Upper lobe of right lung (tissue), 1 donor: ENCODE measurements at regions not wholly inside any gene's neighbourhood (a gene's known extent, or its start where the extent isn't known, plus 50 kb on each side); places are given as distances from the start of the nearest gene placed in this dataset.

Source experiments
- ATAC-seq: fragments of 200-7000 bp; cut with Tn5 transposase; one replicate; pipeline ENCODE4 v1.9.1; 2020; ENCODE audit warnings: mild to moderate bottlenecking, moderate library complexity
- DNase-seq: peaks from one replicate; pipeline ENCODE4 v3.0.0-alpha.2; 2020
- H3K27ac ChIP-seq: fragments of 200-600 bp; one replicate; pipeline ENCODE4 v1.8.0; 2022
- H3K27me3 ChIP-seq: fragments of 200-600 bp; one replicate; pipeline ENCODE4 v1.8.0; 2022; ENCODE audit warnings: mild to moderate bottlenecking
- H3K36me3 ChIP-seq: fragments of 200-600 bp; one replicate; pipeline ENCODE4 v1.8.0; 2022
- H3K4me1 ChIP-seq: fragments of 200-600 bp; one replicate; pipeline ENCODE4 v1.8.0; 2022
- H3K4me3 ChIP-seq: fragments of 200-600 bp; one replicate; pipeline ENCODE4 v1.8.0; 2022; ENCODE audit warnings: mild to moderate bottlenecking
- H3K9me3 ChIP-seq: fragments of 200-600 bp; one replicate; pipeline ENCODE4 v1.8.0; 2022
- CTCF ChIP-seq: fragments of 200-600 bp; IDR thresholded peaks from one replicate; pipeline ENCODE4 v1.8.0; 2022; ENCODE audit warnings: antibody characterized with exemption
- intact Hi-C: fragments of 100-400 bp; cut with DNase I; formaldehyde crosslinking; loops from one replicate; pipeline ENCODE4 v1.11.0; 2022
- donor health status: DM: no; HTN: yes; CAD: no; lungs with severe emphysema.

- H3K4me3 ChIP-seq: no peak overlapping the region
- H3K9me3 ChIP-seq: no peaks in the 10 kb centered on the region
- intact Hi-C loops: no loop called here
- H3K36me3 ChIP-seq: no peaks in the 10 kb centered on the region
- no peak for ATAC-seq
- no peak for DNase-seq
- TF ChIP-seq CTCF: no peak
- no peak overlapping the region for H3K27ac ChIP-seq
- H3K4me1 ChIP-seq: no peaks in the 10 kb centered on the region
- H3K27me3 ChIP-seq: no peaks in the 10 kb centered on the region
Observed at GRCh38 chr5:33067291-33067690, 356.2 kb downstream of the NPR3 start.

- DNase-seq: no peak
- Histone ChIP-seq H3K36me3 (no peaks in the 10 kb centered on the region), H3K27ac (no peak overlapping the region), H3K4me1 (no peaks in the 10 kb centered on the region), H3K9me3 (no peaks in the 10 kb centered on the region), H3K27me3 (no peaks in the 10 kb centered on the region), H3K4me3 (no peak overlapping the region)
- ATAC-seq: no peak
- intact Hi-C loops: no loop called here
- no peak for TF ChIP-seq CTCF
Observed at GRCh38 chr5:33068786-33069185, 357.7 kb downstream of the NPR3 start.

- H3K36me3 ChIP-seq: no peaks in the 10 kb centered on the region
- H3K27me3 ChIP-seq: no peaks in the 10 kb centered on the region
- intact Hi-C loops: no loop called here
- H3K4me3 ChIP-seq: no peak overlapping the region
- H3K27ac ChIP-seq: no peak overlapping the region
- H3K4me1 ChIP-seq: no peaks in the 10 kb centered on the region
- H3K9me3 ChIP-seq: no peaks in the 10 kb centered on the region
- TF ChIP-seq CTCF: no peak
- DNase-seq (no peak), ATAC-seq (no peak)
Observed at GRCh38 chr5:33072296-33072695, 361.2 kb downstream of the NPR3 start.

GRCh38 chr5:33072726-33073125 lies 361.6 kb downstream of the NPR3 start:
- H3K4me1 ChIP-seq: no peaks in the 10 kb centered on the region
- DNase-seq: no peak
- no peak overlapping the region for H3K27ac ChIP-seq
- no peak for TF ChIP-seq CTCF
- no peaks in the 10 kb centered on the region for H3K9me3 ChIP-seq
- no peaks in the 10 kb centered on the region for H3K36me3 ChIP-seq
- intact Hi-C loops: no loop called here
- no peaks in the 10 kb centered on the region for H3K27me3 ChIP-seq
- no peak for ATAC-seq
- H3K4me3 ChIP-seq: no peak overlapping the region

- ATAC-seq (no peak), DNase-seq (no peak)
- Histone ChIP-seq H3K27ac (no peak overlapping the region), H3K27me3 (no peaks in the 10 kb centered on the region), H3K4me3 (no peak overlapping the region), H3K36me3 (no peaks in the 10 kb centered on the region), H3K9me3 (no peaks in the 10 kb centered on the region), H3K4me1 (peaks cover 1% of the 10 kb centered on the region)
- intact Hi-C loops: no loop called here
- TF ChIP-seq CTCF: no peak
Observed at GRCh38 chr5:33073881-33074327, 362.8 kb downstream of the NPR3 start.

- ATAC-seq (no peak), DNase-seq (no peak)
- Histone ChIP-seq H3K4me1 (peaks cover 3% of the 10 kb centered on the region), H3K27me3 (no peaks in the 10 kb centered on the region), H3K9me3 (no peaks in the 10 kb centered on the region), H3K36me3 (no peaks in the 10 kb centered on the region), H3K27ac (no peak overlapping the region), H3K4me3 (no peak overlapping the region)
- intact Hi-C loops: no loop called here
- no peak for TF ChIP-seq CTCF
Observed at GRCh38 chr5:33074548-33074947, 363.4 kb downstream of the NPR3 start.
